ENCODE measurements at regions not wholly inside any gene's neighbourhood (a gene's known extent, or its start where the extent isn't known, plus 50 kb on each side); places are given as distances from the start of the nearest gene placed in this dataset.

GRCh38 chr3:28673446-28673845, 324.8 kb upstream of the AZI2 start:
- TF ChIP-seq POLR2AphosphoS5 (IDR thresholded peaks at IDR 0.05; ENCODE audit: borderline replicate concordance, low read depth, low read length) (no peak), EZH2 (IDR thresholded peaks at IDR 0.05) (no peak), FOXP2 (optimal IDR thresholded peaks at IDR 0.05; ENCODE audit: control extremely low read depth, extremely low read length, insufficient read depth) (no peak)

All from SK-N-MC (cell line).